HepG2 (cell line): ENCODE measurements at regions not wholly inside any gene's neighbourhood (a gene's known extent, or its start where the extent isn't known, plus 50 kb on each side); places are given as distances from the start of the nearest gene placed in this dataset.

ENCODE experiments used
- small RNA-seq, 3 experiments: library from RNA; depleted of rRNA; stranded (forward); fragments of <200 nt; gene quantifications; one replicate each; pipeline ENCODE3, GENCODE V24; 2012; ENCODE audit warnings: low read depth in 2 of 3, low replicate concordance in 1 of 3; ENCODE audit not compliant: insufficient read length in 3 of 3, insufficient read depth in 2 of 3

Small RNAs in the stretch of these regions (small RNA-seq; reads per million reads assigned to genes)
- 0.98 to 5.5 (median 1.9) reads per million in 3 experiments for gene RF00096
